Tibial nerve (tissue), 4 donors: ENCODE measurements at regions not wholly inside any gene's neighbourhood (a gene's known extent, or its start where the extent isn't known, plus 50 kb on each side); places are given as distances from the start of the nearest gene placed in this dataset.

ENCODE experiments used
- CTCF ChIP-seq, 5 experiments: fragments of 200-600 bp in 3 of 5; fragments of 450-650 bp in 2 of 5; sonication (generic) in 3 of 5; IDR thresholded peaks; one replicate each; pipeline ENCODE4 v1.5.1; 2016 to 2019; ENCODE audit warnings: antibody characterized with exemption in 5 of 5, mild to moderate bottlenecking in 3 of 5, moderate library complexity in 2 of 5
- EP300 ChIP-seq, 2 donors: sonication (generic); formaldehyde crosslinking; IDR thresholded peaks; one replicate each; pipeline ENCODE4 v1.6.1; 2017; ENCODE audit warnings: antibody characterized with exemption in 2 of 2, mild to moderate bottlenecking in 1 of 2
- POLR2A ChIP-seq, 2 donors: fragments of 450-650 bp; IDR thresholded peaks; one replicate each; pipeline ENCODE4 v1.6.1; 2017; ENCODE audit warnings: antibody characterized with exemption in 2 of 2, mild to moderate bottlenecking in 2 of 2, moderate library complexity in 2 of 2

- TF ChIP-seq POLR2A (IDR thresholded peaks at IDR 0.05), result no peak
- TF ChIP-seq CTCF (IDR thresholded peaks at IDR 0.05), result no peak
- no peak for TF ChIP-seq EP300 (IDR thresholded peaks at IDR 0.05)
Measured at GRCh38 chr5:167593329-167594060, 698.0 kb upstream of the WWC1 start.
